HG02678 (cell line): ENCODE measurements at regions not wholly inside any gene's neighbourhood (a gene's known extent, or its start where the extent isn't known, plus 50 kb on each side); places are given as distances from the start of the nearest gene placed in this dataset.
"Not testable (repeated sequence)": the region's sequence is repeated elsewhere in the genome, so short reads cannot be mapped to it uniquely, and the experiment has no call there.

Experiments used
- ATAC-seq: cut with Tn5 transposase; IDR thresholded peaks from one replicate; pipeline ENCODE4 v1.9.1; 2021; ENCODE audit warnings: mild to moderate bottlenecking, moderate library complexity; ENCODE audit not compliant: unreplicated experiment

GRCh38 chr5:113652161-113652560 lies 138.7 kb downstream of the YTHDC2 start:
- ATAC-seq = no peak

- no peak for ATAC-seq
These were observed 141.3 kb downstream of the YTHDC2 start for GRCh38 chr5:113654828-113655227.

GRCh38 chr5:113660206-113660605 lies 146.7 kb downstream of the YTHDC2 start:
- ATAC-seq = no peak

GRCh38 chr5:113660706-113661250 lies 147.3 kb downstream of the YTHDC2 start:
- ATAC-seq = no peak

- ATAC-seq = no peak
These were observed 150.5 kb downstream of the YTHDC2 start for GRCh38 chr5:113663879-113664541.

GRCh38 chr5:113673041-113673440 lies 159.5 kb downstream of the YTHDC2 start:
- no peak for ATAC-seq

GRCh38 chr5:113675166-113675565 lies 161.7 kb downstream of the YTHDC2 start:
- ATAC-seq = no peak

GRCh38 chr5:113678202-113678601 lies 164.7 kb downstream of the YTHDC2 start:
- ATAC-seq = no peak

GRCh38 chr5:113678924-113679575 lies 165.6 kb downstream of the YTHDC2 start:
- ATAC-seq = no peak

GRCh38 chr5:113680534-113680933 lies 167.0 kb downstream of the YTHDC2 start:
- no peak for ATAC-seq

- ATAC-seq = no peak
These were observed 169.1 kb downstream of the YTHDC2 start for GRCh38 chr5:113682497-113683136.

GRCh38 chr5:113683211-113683610 lies 169.7 kb downstream of the YTHDC2 start:
- no peak for ATAC-seq

GRCh38 chr5:113686599-113686998 lies 173.1 kb downstream of the YTHDC2 start:
- ATAC-seq = no peak

- ATAC-seq = no peak
These were observed 176.2 kb downstream of the YTHDC2 start for GRCh38 chr5:113689647-113690046.

- ATAC-seq = no peak
These were observed 179.0 kb downstream of the YTHDC2 start for GRCh38 chr5:113692466-113692865.

- no peak for ATAC-seq
These were observed 179.5 kb downstream of the YTHDC2 start for GRCh38 chr5:113692891-113693457.

GRCh38 chr5:113693701-113694100 lies 180.2 kb downstream of the YTHDC2 start:
- ATAC-seq = no peak

- no peak for ATAC-seq
These were observed 181.1 kb downstream of the YTHDC2 start for GRCh38 chr5:113694576-113694975.

- ATAC-seq = no peak
These were observed 189.8 kb downstream of the YTHDC2 start for GRCh38 chr5:113703266-113703665.

GRCh38 chr5:113705657-113706056 lies 192.2 kb downstream of the YTHDC2 start:
- no peak for ATAC-seq

GRCh38 chr5:113713051-113713450 lies 199.6 kb downstream of the YTHDC2 start:
- ATAC-seq = no peak

- ATAC-seq = not testable (repeated sequence)
These were observed 202.4 kb downstream of the YTHDC2 start for GRCh38 chr5:113715921-113716320.
